ENCODE measurements at regions not wholly inside any gene's neighbourhood (a gene's known extent, or its start where the extent isn't known, plus 50 kb on each side); places are given as distances from the start of the nearest gene placed in this dataset.

GRCh38 chr1:98371764-98372163, 289.8 kb upstream of the SNX7 start:
- TF ChIP-seq CTCF (IDR thresholded peaks at IDR 0.05), result no peak
- TF ChIP-seq POLR2A (IDR thresholded peaks at IDR 0.05), result no peak
